Endothelial cell of umbilical vein (primary cell): ENCODE measurements at regions not wholly inside any gene's neighbourhood (a gene's known extent, or its start where the extent isn't known, plus 50 kb on each side); places are given as distances from the start of the nearest gene placed in this dataset.

Experiments used
- BruUV-seq: library from RNA; stranded (reverse); fragments of 400-500 nt; replicated peaks from 2 replicates; lab custom pipeline; 2021; lab: Mats Ljungman, UMichigan
- CTCF ChIA-PET: fragments of 300-600, 350-600 bp; sonication (Branson Sonifier 250); formaldehyde crosslinking; loops from one replicate; lab custom pipeline; 2021; ENCODE audit warnings: antibody characterized with exemption, inconsistent platforms; lab: Charles Lee
- POLR2A ChIA-PET: fragments of 300-600, 350-600 bp; sonication (Branson Sonifier 250); formaldehyde crosslinking; loops from one replicate; lab custom pipeline; 2021; ENCODE audit warnings: antibody characterized with exemption, inconsistent platforms; lab: Charles Lee
- DNase-seq: peaks from one replicate; pipeline ENCODE4 v3.0.0-alpha.2; 2011; ENCODE audit warnings: low read depth, low spot score
- FAIRE-seq: peaks from 2 replicates; lab custom pipeline; 2011; peaks lifted over from hg19 to GRCh38; lab: Jason Lieb, UNC
- H2AFZ ChIP-seq: 2 replicates; pipeline ENCODE4 v1.6.0; 2012; ENCODE audit warnings: low read depth, low read length, control low read depth, inconsistent platforms
- H3K27ac ChIP-seq: 2 replicates; pipeline ENCODE4 v1.5.1; 2011; ENCODE audit warnings: low read depth, mild to moderate bottlenecking, control low read depth, low read length, moderate library complexity; ENCODE audit not compliant: insufficient read depth
- H3K27me3 ChIP-seq, 2 experiments: 2 replicates each; pipeline versions ENCODE4 v1.6.0 to v1.6.1; 2011; ENCODE audit warnings: low read length in 2 of 2, mixed read lengths in 1 of 2; ENCODE audit not compliant: control insufficient read depth in 2 of 2, insufficient read depth in 2 of 2
- H3K36me3 ChIP-seq, 2 experiments: 2 replicates in 1 of 2; 3 replicates in 1 of 2; pipeline ENCODE4 v1.5.1; 2011; ENCODE audit warnings: low read length in 2 of 2, mild to moderate bottlenecking in 1 of 2, moderate library complexity in 1 of 2; ENCODE audit not compliant: control insufficient read depth in 2 of 2, insufficient read depth in 2 of 2; ENCODE audit errors: extremely low read depth in 1 of 2
- H3K4me1 ChIP-seq: 3 replicates; pipeline ENCODE4 v1.5.1; 2011; ENCODE audit warnings: mild to moderate bottlenecking, low read length; ENCODE audit not compliant: control insufficient read depth, insufficient read depth; ENCODE audit errors: extremely low read depth
- H3K4me2 ChIP-seq: 2 replicates; pipeline ENCODE4 v1.6.1; 2011; ENCODE audit warnings: low read length, control low read depth, mixed read lengths; ENCODE audit not compliant: insufficient read depth
- H3K4me3 ChIP-seq, 3 experiments: fragments of 200-600 bp in 1 of 3; sonication (generic), shearing (Covaris generic) in 1 of 3; replicated peaks in 1 of 3; 2 replicates each; pipeline ENCODE4 v1.5.1; 2011 to 2016; ENCODE audit warnings: control low read depth in 3 of 3, low read length in 3 of 3, mild to moderate bottlenecking in 2 of 3, inconsistent platforms in 1 of 3, low read depth in 1 of 3, moderate library complexity in 1 of 3; ENCODE audit not compliant: insufficient read depth in 1 of 3
- H3K79me2 ChIP-seq: 2 replicates; pipeline ENCODE4 v1.6.0; 2012; ENCODE audit warnings: low read length, inconsistent platforms; ENCODE audit not compliant: control insufficient read depth, insufficient read depth
- H3K9ac ChIP-seq: replicated peaks from 2 replicates; pipeline ENCODE3; 2011; ENCODE audit warnings: low read length, control low read depth; ENCODE audit not compliant: insufficient read depth; ENCODE audit errors: extremely low read depth
- H3K9me1 ChIP-seq: replicated peaks from 3 replicates; pipeline ENCODE4 v1.6.0; 2011; ENCODE audit warnings: mild to moderate bottlenecking, low read length; ENCODE audit not compliant: control insufficient read depth, insufficient read depth; ENCODE audit errors: extremely low read depth
- H3K9me3 ChIP-seq: replicated peaks from 2 replicates; pipeline ENCODE4 v1.5.1; 2012; ENCODE audit warnings: low read length, inconsistent platforms; ENCODE audit not compliant: control insufficient read depth, insufficient read depth
- H4K20me1 ChIP-seq: replicated peaks from 2 replicates; pipeline ENCODE3; 2011; ENCODE audit warnings: mild to moderate bottlenecking, low read length; ENCODE audit not compliant: control insufficient read depth, insufficient read depth; ENCODE audit errors: extremely low read depth
- CTCF ChIP-seq, 2 donors: IDR thresholded peaks; 1 replicate in 1 of 2; 2 replicates in 1 of 2; pipeline ENCODE4 v1.5.1; 2011; ENCODE audit warnings: low read length in 2 of 2, mild to moderate bottlenecking in 2 of 2, moderate library complexity in 2 of 2, control low read depth in 1 of 2, inconsistent platforms in 1 of 2, low read depth in 1 of 2; ENCODE audit not compliant: insufficient read depth in 1 of 2; ENCODE audit errors: extremely low read depth in 1 of 2
- EZH2 ChIP-seq: IDR thresholded peaks from 2 replicates; pipeline ENCODE4 v1.6.1; 2012; ENCODE audit warnings: borderline replicate concordance, low read depth, mild to moderate bottlenecking, moderate library complexity, low read length, inconsistent platforms; ENCODE audit not compliant: severe bottlenecking
- FOS ChIP-seq: IDR thresholded peaks from 2 replicates; pipeline ENCODE4 v1.6.1; 2011; ENCODE audit warnings: mild to moderate bottlenecking, low read length, moderate library complexity, borderline replicate concordance; ENCODE audit not compliant: insufficient read depth
- GATA2 ChIP-seq: IDR thresholded peaks from 2 replicates; pipeline ENCODE4 v1.7.0; 2011; ENCODE audit warnings: low read depth, mild to moderate bottlenecking, moderate library complexity, mixed read lengths, low read length; ENCODE audit not compliant: insufficient read length, insufficient read depth
- JUN ChIP-seq: IDR thresholded peaks from 2 replicates; pipeline ENCODE4 v1.6.1; 2011; ENCODE audit warnings: borderline replicate concordance, low read depth; ENCODE audit not compliant: insufficient read length, insufficient read depth
- MYC ChIP-seq: IDR thresholded peaks from one replicate; pipeline ENCODE4 v1.6.1; 2011; ENCODE audit warnings: mild to moderate bottlenecking, low read depth, low read length
- POLR2A ChIP-seq: IDR thresholded peaks from 2 replicates; pipeline ENCODE4 v1.6.1; 2012; ENCODE audit warnings: low read depth, mild to moderate bottlenecking, control low read depth, low read length
- POLR2AphosphoS5 ChIP-seq: IDR thresholded peaks from 2 replicates; pipeline ENCODE4 v1.6.1; 2012; ENCODE audit warnings: low read depth, mild to moderate bottlenecking, control low read depth, low read length, moderate library complexity; ENCODE audit not compliant: insufficient read depth
- dilution Hi-C: fragments of 300-500 bp; cut with MboI; formaldehyde crosslinking; loops from one replicate; pipeline ENCODE4 v1.15.0; 2019; ENCODE audit warnings: low sequenced_read_pairs; ENCODE audit not compliant: extremely low pct_ligation_motif_present
- intact Hi-C: fragments of 100-400 bp; cut with micrococcal nuclease; formaldehyde crosslinking; loops from one replicate; pipeline ENCODE4 v1.10.0; 2022
- TF ChIP-seq, protein P1 (sequence below): IDR thresholded peaks from 2 replicates; pipeline ENCODE4 v1.6.1; 2011; ENCODE audit not compliant: insufficient read depth, insufficient read length

DNA sequence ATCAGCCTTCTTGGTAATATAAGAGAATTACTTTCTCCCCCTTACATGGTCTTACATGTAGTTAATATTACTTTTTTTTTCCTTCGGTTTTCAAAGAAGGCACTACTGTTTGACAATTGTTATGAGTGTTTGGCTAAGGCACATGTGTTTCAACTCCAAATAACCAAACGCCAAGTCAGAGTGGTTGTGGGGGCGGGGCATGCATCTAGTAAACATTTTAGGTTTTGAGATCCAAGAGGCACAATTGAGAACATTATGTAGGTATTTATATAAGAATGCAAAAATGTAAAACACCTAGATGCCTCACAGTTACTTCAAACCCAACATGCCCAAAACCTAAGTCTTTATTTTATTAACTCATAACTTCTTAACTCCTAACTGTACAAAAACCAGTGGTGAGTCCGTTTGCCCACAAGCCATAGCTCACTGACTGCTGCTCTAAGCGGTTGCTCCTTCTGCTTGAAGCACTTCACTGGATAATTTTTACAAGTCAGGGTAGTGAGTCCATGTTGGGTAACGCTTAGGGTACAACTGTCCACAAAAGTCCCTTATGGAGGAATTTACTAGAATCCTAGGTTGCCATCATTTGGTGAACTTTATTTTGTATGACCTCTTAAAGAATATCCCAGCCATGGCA is 189.9 kb downstream of the HUNK start:
- H3K4me3 ChIP-seq: no peak overlapping the region
- H3K9ac ChIP-seq: no peak overlapping the region
- H3K36me3 ChIP-seq: no peaks in the 10 kb centered on the region
- FAIRE-seq (no peak), DNase-seq (no peak)
- dilution Hi-C loops (no loop called here), intact Hi-C loops (no loop called here)
- BruUV-seq: no TSS peak
- no peak for TF ChIP-seq MYC
- no peak for TF ChIP-seq POLR2A
- no peak for TF ChIP-seq EZH2
- H3K79me2 ChIP-seq: no peaks in the 10 kb centered on the region
- no peak overlapping the region for H2AFZ ChIP-seq
- no peaks in the 10 kb centered on the region for H3K4me1 ChIP-seq
- no peaks in the 10 kb centered on the region for H3K9me1 ChIP-seq
- no peak overlapping the region for H3K4me2 ChIP-seq
- POLR2A ChIA-PET: no interaction called here
- CTCF ChIA-PET: no interaction called here
- no peaks in the 10 kb centered on the region for H3K9me3 ChIP-seq
- H4K20me1 ChIP-seq: no peaks in the 10 kb centered on the region
- H3K27ac ChIP-seq: no peak overlapping the region
- H3K27me3 ChIP-seq: no peaks in the 10 kb centered on the region

DNA sequence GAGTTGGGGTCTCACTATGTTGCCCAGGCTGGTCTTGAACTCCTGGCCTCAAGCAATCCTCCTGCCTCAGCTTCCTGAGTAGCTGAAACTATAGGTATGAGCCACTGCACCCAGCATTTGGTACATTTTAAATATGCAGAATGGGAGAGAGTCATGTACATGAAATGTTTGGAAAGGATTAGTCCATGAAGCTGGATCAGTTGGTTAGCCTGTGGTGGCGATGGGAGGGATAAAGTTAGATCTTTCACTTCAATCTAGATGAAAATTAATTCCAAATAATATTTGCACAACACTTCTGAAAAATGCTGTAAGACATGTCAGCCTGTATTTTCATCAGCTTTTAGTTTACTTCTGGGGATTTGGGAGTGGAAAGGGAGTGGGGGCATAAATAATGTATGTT is 188.9 kb downstream of the HUNK start:
- no TSS peak for BruUV-seq
- H3K36me3 ChIP-seq: no peaks in the 10 kb centered on the region

More for the DNA sequence above, 188.9 kb downstream of the HUNK start:
- Histone ChIP-seq H3K4me2 (no peak overlapping the region), H3K27me3 (no peaks in the 10 kb centered on the region), H3K27ac (no peak overlapping the region), H3K4me3 (no peak overlapping the region), H3K4me1 (no peaks in the 10 kb centered on the region), H3K9me3 (no peaks in the 10 kb centered on the region), H2AFZ (no peak overlapping the region), H3K9me1 (no peaks in the 10 kb centered on the region), H3K9ac (no peak overlapping the region), H3K79me2 (no peaks in the 10 kb centered on the region), H4K20me1 (no peaks in the 10 kb centered on the region)
- TF ChIP-seq GATA2 (no peak), FOS (no peak), POLR2A (no peak), EZH2 (no peak), JUN (no peak), CTCF (IDR thresholded peaks at IDR 0.05; ENCODE audit: extremely low read depth in 1 of 2, insufficient read depth in 1 of 2, low read depth in 1 of 2, low read length in 2 of 2) (no peak), MYC (no peak), POLR2AphosphoS5 (no peak)
- TF ChIP-seq, protein P1, sequence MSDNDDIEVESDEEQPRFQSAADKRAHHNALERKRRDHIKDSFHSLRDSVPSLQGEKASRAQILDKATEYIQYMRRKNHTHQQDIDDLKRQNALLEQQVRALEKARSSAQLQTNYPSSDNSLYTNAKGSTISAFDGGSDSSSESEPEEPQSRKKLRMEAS: no peak
- FAIRE-seq: no peak
- POLR2A ChIA-PET: no interaction called here
- dilution Hi-C loops (no loop called here), intact Hi-C loops (no loop called here)
- CTCF ChIA-PET: no interaction called here
- no peak for DNase-seq
